LNCaP clone FGC (cell line): ENCODE measurements at regions not wholly inside any gene's neighbourhood (a gene's known extent, or its start where the extent isn't known, plus 50 kb on each side); places are given as distances from the start of the nearest gene placed in this dataset.

ENCODE experiments used
- DNase-seq: peaks from one replicate; pipeline ENCODE4 v3.0.0-alpha.2; 2011; ENCODE audit warnings: low read depth
- H3K4me3 ChIP-seq: 2 replicates; pipeline ENCODE4 v1.5.1; 2011; ENCODE audit warnings: mild to moderate bottlenecking, low read depth, low read length, control low read depth
- CTCF ChIP-seq: IDR thresholded peaks from 2 replicates; pipeline ENCODE4 v1.5.1; 2012; ENCODE audit warnings: mild to moderate bottlenecking; ENCODE audit not compliant: control insufficient read depth, insufficient read depth; ENCODE audit errors: extremely low read depth

- DNase-seq, result peak; percentile 18
- H3K4me3 ChIP-seq, result no peak overlapping the region
- TF ChIP-seq CTCF, result no peak
Measured at GRCh38 chr1:157247005-157247763, 109.0 kb upstream of the ETV3 start.

- H3K4me3 ChIP-seq, result no peak overlapping the region
- DNase-seq, result no peak
- TF ChIP-seq CTCF, result no peak
Measured at GRCh38 chr1:157245823-157246222, 107.6 kb upstream of the ETV3 start.

GRCh38 chr1:157241185-157241538, 103.0 kb upstream of the ETV3 start:
- no peak for TF ChIP-seq CTCF
- no peak for DNase-seq
- no peak overlapping the region for H3K4me3 ChIP-seq

GRCh38 chr1:157240495-157241184, 102.4 kb upstream of the ETV3 start:
- DNase-seq, result no peak
- H3K4me3 ChIP-seq, result no peak overlapping the region
- no peak for TF ChIP-seq CTCF

GRCh38 chr1:157239936-157240335, 101.7 kb upstream of the ETV3 start:
- no peak for TF ChIP-seq CTCF
- H3K4me3 ChIP-seq, result no peak overlapping the region

GRCh38 chr1:157238585-157238984, 100.4 kb upstream of the ETV3 start:
- DNase-seq, result no peak
- no peak for TF ChIP-seq CTCF
- no peak overlapping the region for H3K4me3 ChIP-seq

More at GRCh38 chr1:157239936-157240335, 101.7 kb upstream of the ETV3 start:
- no peak for DNase-seq
